ENCODE measurements at regions not wholly inside any gene's neighbourhood (a gene's known extent, or its start where the extent isn't known, plus 50 kb on each side); places are given as distances from the start of the nearest gene placed in this dataset.

DNA sequence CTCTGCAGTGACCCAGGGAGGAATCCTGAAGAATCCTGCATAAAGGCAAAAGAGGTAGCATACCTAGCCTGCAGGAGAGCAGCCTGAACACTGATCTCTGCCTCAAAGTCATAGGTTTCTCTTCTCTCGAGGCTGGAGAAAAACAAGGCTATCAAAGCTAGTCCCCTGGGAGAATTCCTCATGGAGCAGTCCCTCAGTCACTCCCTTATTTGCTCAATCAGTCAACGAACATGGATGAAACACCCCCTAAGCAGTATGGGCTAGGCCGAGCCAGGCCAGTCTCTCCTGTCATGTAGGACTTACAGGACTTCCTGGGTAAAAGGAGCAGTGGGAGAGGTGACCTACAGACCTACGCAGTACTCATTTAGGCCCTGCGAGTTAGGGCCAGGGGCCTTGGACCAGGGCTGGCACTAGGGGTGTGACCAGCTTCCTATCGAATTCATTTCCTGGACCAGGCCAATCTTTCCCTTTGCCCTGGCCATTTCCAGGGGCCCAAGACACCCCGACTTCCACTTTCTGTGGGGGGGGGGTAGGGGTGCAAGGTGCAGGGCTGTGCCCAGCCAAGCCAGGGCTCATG, 164.1 kb downstream of the EFNB1 start:
- peaks cover 2% of the 10 kb centered on the region for H4K20me1 ChIP-seq (ENCODE audit: control insufficient read depth, extremely low read depth, insufficient read depth, low read length)
- H3K36me3 ChIP-seq (ENCODE audit: control insufficient read depth, insufficient read depth, low read length) = no peaks in the 10 kb centered on the region
- no peak overlapping the region for H3K4me2 ChIP-seq (ENCODE audit: extremely low read depth, insufficient read depth, low read length)
- H3K9ac ChIP-seq (ENCODE audit: insufficient read depth, low read length) = no peak overlapping the region
- no peak for DNase-seq (ENCODE audit: low read depth in 2 of 2)
- H3K27ac ChIP-seq (ENCODE audit: insufficient read depth, low read length) = no peak overlapping the region
- H3K4me3 ChIP-seq (replicated peaks in 1 of 4; ENCODE audit: control extremely low read depth in 1 of 4, insufficient read depth in 1 of 4, low read depth in 3 of 4, low read length in 4 of 4) = no peak overlapping the region
- no peaks in the 10 kb centered on the region for H3K79me2 ChIP-seq (ENCODE audit: control insufficient read depth, insufficient read depth, low read length)
- no peak overlapping the region for H2AFZ ChIP-seq (ENCODE audit: low read length)
- no peak for TF ChIP-seq EZH2 (IDR thresholded peaks at IDR 0.05; ENCODE audit: low read length, missing control alignments)
- TF ChIP-seq, protein P1, sequence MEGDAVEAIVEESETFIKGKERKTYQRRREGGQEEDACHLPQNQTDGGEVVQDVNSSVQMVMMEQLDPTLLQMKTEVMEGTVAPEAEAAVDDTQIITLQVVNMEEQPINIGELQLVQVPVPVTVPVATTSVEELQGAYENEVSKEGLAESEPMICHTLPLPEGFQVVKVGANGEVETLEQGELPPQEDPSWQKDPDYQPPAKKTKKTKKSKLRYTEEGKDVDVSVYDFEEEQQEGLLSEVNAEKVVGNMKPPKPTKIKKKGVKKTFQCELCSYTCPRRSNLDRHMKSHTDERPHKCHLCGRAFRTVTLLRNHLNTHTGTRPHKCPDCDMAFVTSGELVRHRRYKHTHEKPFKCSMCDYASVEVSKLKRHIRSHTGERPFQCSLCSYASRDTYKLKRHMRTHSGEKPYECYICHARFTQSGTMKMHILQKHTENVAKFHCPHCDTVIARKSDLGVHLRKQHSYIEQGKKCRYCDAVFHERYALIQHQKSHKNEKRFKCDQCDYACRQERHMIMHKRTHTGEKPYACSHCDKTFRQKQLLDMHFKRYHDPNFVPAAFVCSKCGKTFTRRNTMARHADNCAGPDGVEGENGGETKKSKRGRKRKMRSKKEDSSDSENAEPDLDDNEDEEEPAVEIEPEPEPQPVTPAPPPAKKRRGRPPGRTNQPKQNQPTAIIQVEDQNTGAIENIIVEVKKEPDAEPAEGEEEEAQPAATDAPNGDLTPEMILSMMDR (conservative IDR thresholded peaks at IDR 0.05 in 1 of 2, IDR thresholded peaks at IDR 0.05 in 1 of 2; ENCODE audit: low read depth in 1 of 2, low read length in 2 of 2) = no peak
- peaks cover 3% of the 10 kb centered on the region for H3K27me3 ChIP-seq (ENCODE audit: control insufficient read depth, insufficient read depth, low read length)
- peaks cover 10% of the 10 kb centered on the region for H3K4me1 ChIP-seq (ENCODE audit: control insufficient read depth, extremely low read depth, insufficient read depth, low read length)
- H3K9me3 ChIP-seq (ENCODE audit: control insufficient read depth, insufficient read depth, low read depth, low read length) = no peaks in the 10 kb centered on the region

DNA sequence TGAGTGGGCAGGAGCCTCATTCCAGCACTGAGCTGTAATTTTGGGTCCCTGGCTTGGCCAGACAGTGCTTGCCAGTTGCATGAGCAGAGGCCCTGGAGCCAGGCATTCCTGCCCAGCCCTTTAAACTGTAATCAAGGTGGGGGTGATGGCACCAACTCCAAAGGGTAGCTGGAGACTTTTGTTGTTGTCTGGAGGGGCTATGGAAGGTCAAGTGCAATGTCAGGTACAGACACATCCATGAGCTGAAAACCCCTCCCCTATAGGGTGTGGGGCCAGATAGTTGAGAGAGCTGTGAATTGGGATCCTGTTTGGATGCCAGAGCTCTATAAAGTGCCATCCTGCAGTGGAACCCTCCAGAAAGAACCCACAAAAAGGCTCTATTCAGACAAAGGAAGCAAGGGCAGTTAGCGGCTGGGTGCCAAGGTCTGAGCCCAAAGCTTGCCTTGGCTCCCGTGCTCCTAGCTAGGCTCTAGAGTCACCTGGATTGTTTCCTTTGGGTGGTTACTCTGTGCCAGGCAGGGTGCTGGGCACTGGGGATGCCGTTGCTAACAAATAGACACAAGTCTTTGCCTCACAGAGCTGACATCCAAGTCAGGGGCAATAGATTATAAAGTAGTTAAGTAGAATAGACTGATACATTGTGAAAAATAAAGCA, 163.0 kb downstream of the EFNB1 start:
- H2AFZ ChIP-seq (ENCODE audit: low read length) = no peak overlapping the region
- no peak overlapping the region for H3K4me2 ChIP-seq (ENCODE audit: extremely low read depth, insufficient read depth, low read length)
- TF ChIP-seq, protein P1 (conservative IDR thresholded peaks at IDR 0.05 in 1 of 2, IDR thresholded peaks at IDR 0.05 in 1 of 2; ENCODE audit: low read depth in 1 of 2, low read length in 2 of 2) = no peak
- no peak for TF ChIP-seq EZH2 (IDR thresholded peaks at IDR 0.05; ENCODE audit: low read length, missing control alignments)
- H3K27ac ChIP-seq (ENCODE audit: insufficient read depth, low read length) = no peak overlapping the region
- H4K20me1 ChIP-seq (ENCODE audit: control insufficient read depth, extremely low read depth, insufficient read depth, low read length) = no peaks in the 10 kb centered on the region
- H3K36me3 ChIP-seq (ENCODE audit: control insufficient read depth, insufficient read depth, low read length) = no peaks in the 10 kb centered on the region
- no peak overlapping the region for H3K9ac ChIP-seq (ENCODE audit: insufficient read depth, low read length)
- H3K27me3 ChIP-seq (ENCODE audit: control insufficient read depth, insufficient read depth, low read length) = peaks cover 3% of the 10 kb centered on the region
- no peak overlapping the region for H3K4me3 ChIP-seq (replicated peaks in 1 of 4; ENCODE audit: control extremely low read depth in 1 of 4, insufficient read depth in 1 of 4, low read depth in 3 of 4, low read length in 4 of 4)
- peaks cover 10% of the 10 kb centered on the region for H3K4me1 ChIP-seq (ENCODE audit: control insufficient read depth, extremely low read depth, insufficient read depth, low read length)
- H3K9me3 ChIP-seq (ENCODE audit: control insufficient read depth, insufficient read depth, low read depth, low read length) = no peaks in the 10 kb centered on the region
- DNase-seq (ENCODE audit: low read depth in 2 of 2) = no peak
- H3K79me2 ChIP-seq (ENCODE audit: control insufficient read depth, insufficient read depth, low read length) = no peaks in the 10 kb centered on the region

DNA sequence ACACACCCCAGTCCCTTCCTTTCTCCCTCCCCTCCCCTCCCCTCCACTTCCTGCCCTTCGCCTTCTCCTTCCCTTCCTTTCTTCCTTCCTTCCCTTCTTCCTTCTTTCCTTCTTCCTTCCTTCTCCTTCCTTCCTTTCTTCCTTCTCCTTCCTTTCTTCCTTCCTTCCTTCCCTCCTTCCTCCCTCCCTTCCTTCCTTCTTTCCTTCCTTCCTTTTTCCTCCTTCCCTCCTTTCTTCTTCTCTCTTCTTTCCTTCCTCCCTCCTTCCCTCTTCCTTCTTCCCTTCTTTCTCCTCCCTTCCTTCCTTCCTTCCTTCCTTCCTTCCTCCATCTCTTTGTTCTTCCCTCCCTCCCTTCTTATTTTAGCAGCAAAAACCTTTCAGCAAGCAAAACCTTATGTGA, 162.1 kb downstream of the EFNB1 start:
- Histone ChIP-seq H3K9me3 (ENCODE audit: control insufficient read depth, insufficient read depth, low read depth, low read length) (no peaks in the 10 kb centered on the region), H2AFZ (ENCODE audit: low read length) (no peak overlapping the region), H3K4me3 (replicated peaks in 1 of 4; ENCODE audit: control extremely low read depth in 1 of 4, insufficient read depth in 1 of 4, low read depth in 3 of 4, low read length in 4 of 4) (no peak overlapping the region), H3K36me3 (ENCODE audit: control insufficient read depth, insufficient read depth, low read length) (no peaks in the 10 kb centered on the region), H3K79me2 (ENCODE audit: control insufficient read depth, insufficient read depth, low read length) (no peaks in the 10 kb centered on the region), H4K20me1 (ENCODE audit: control insufficient read depth, extremely low read depth, insufficient read depth, low read length) (no peaks in the 10 kb centered on the region), H3K27ac (ENCODE audit: insufficient read depth, low read length) (no peak overlapping the region), H3K9ac (ENCODE audit: insufficient read depth, low read length) (no peak overlapping the region), H3K4me1 (ENCODE audit: control insufficient read depth, extremely low read depth, insufficient read depth, low read length) (peaks cover 7% of the 10 kb centered on the region), H3K4me2 (ENCODE audit: extremely low read depth, insufficient read depth, low read length) (no peak overlapping the region), H3K27me3 (ENCODE audit: control insufficient read depth, insufficient read depth, low read length) (peaks cover 3% of the 10 kb centered on the region)
- no peak for DNase-seq (ENCODE audit: low read depth in 2 of 2)
- TF ChIP-seq, protein P1 (conservative IDR thresholded peaks at IDR 0.05 in 1 of 2, IDR thresholded peaks at IDR 0.05 in 1 of 2; ENCODE audit: low read depth in 1 of 2, low read length in 2 of 2) = no peak
- TF ChIP-seq EZH2 (IDR thresholded peaks at IDR 0.05; ENCODE audit: low read length, missing control alignments) = no peak
